Panc1 (cell line): ENCODE measurements at regions not wholly inside any gene's neighbourhood (a gene's known extent, or its start where the extent isn't known, plus 50 kb on each side); places are given as distances from the start of the nearest gene placed in this dataset.

Experiments
- CTCF ChIP-seq: fragments of 450-650 bp; IDR thresholded peaks from 2 replicates; pipeline ENCODE4 v1.5.1; 2017; ENCODE audit warnings: mild to moderate bottlenecking
- POLR2AphosphoS5 ChIP-seq: IDR thresholded peaks from 2 replicates; pipeline ENCODE4 v1.6.1; 2012; ENCODE audit warnings: mild to moderate bottlenecking, low read depth, low read length, moderate library complexity
- REST ChIP-seq, 2 experiments: IDR thresholded peaks; 2 replicates each; pipeline ENCODE4 v1.6.1; 2011 to 2012; ENCODE audit warnings: low read depth in 2 of 2, control low read depth in 1 of 2, low read length in 1 of 2, mild to moderate bottlenecking in 1 of 2, moderate library complexity in 1 of 2; ENCODE audit not compliant: insufficient read depth in 1 of 2
- SIN3A ChIP-seq: IDR thresholded peaks from 2 replicates; pipeline ENCODE4 v1.6.1; 2012; ENCODE audit warnings: low read depth, mild to moderate bottlenecking, low read length, moderate library complexity, borderline replicate concordance; ENCODE audit not compliant: insufficient read depth

GRCh38 chr4:130591091-130591490 is 1495.1 kb downstream of the C4orf33 start:
- TF ChIP-seq POLR2AphosphoS5: no peak
- TF ChIP-seq CTCF: no peak
- TF ChIP-seq SIN3A: no peak
- no peak for TF ChIP-seq REST (IDR thresholded peaks at IDR 0.05; ENCODE audit: insufficient read depth in 1 of 2, low read depth in 2 of 2, low read length in 1 of 2)
